ENCODE measurements at regions not wholly inside any gene's neighbourhood (a gene's known extent, or its start where the extent isn't known, plus 50 kb on each side); places are given as distances from the start of the nearest gene placed in this dataset.

DNA sequence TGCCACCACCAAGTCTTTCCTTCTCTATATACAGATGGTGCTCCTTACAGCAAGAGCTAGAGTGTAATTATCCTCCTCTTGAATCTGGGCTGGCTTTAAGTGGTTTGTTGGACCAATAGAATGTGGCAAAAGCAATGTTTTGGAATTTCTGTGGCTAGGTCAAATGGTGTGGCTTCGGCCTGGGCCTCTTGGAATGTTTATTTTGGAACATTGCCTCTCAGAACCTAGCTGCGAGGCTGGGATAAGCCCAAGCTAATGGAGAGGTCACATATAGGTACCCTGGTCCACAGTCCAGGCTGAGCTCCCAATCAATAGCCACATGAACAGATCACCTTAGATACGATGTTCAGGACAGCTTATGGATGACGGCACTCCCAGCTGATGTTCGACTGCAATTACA lies 556.7 kb downstream of the TYW1 start:
- intact Hi-C loops (cut with DNase I; ENCODE audit: low total_unique reads) (no loop called here), in situ Hi-C loops (cut with MboI; ENCODE audit: low sequenced_read_pairs in 4 of 4) (no loop called here)
- no peak for DNase-seq

DNA sequence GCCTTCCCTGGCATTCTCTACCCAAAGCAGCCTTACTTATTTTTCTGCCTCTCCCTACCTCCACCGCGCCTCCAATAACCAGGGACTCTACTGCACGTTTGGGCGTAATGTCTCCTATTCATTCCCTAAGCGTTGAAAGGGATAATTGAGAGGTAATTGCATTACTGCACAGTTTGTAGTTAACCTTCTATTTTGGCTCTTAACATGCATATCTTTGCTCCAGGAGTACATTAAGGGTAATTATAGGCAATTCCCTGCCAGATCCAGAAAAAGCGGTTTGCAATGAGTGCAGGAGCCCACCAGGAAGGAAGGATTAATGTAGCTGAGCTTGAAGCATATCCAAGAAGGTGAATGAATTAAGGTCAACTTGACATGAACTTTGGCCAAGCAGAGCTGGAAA lies 558.4 kb downstream of the TYW1 start:
- ATAC-seq (no peak), DNase-seq (no peak)
- TF ChIP-seq, protein P1, sequence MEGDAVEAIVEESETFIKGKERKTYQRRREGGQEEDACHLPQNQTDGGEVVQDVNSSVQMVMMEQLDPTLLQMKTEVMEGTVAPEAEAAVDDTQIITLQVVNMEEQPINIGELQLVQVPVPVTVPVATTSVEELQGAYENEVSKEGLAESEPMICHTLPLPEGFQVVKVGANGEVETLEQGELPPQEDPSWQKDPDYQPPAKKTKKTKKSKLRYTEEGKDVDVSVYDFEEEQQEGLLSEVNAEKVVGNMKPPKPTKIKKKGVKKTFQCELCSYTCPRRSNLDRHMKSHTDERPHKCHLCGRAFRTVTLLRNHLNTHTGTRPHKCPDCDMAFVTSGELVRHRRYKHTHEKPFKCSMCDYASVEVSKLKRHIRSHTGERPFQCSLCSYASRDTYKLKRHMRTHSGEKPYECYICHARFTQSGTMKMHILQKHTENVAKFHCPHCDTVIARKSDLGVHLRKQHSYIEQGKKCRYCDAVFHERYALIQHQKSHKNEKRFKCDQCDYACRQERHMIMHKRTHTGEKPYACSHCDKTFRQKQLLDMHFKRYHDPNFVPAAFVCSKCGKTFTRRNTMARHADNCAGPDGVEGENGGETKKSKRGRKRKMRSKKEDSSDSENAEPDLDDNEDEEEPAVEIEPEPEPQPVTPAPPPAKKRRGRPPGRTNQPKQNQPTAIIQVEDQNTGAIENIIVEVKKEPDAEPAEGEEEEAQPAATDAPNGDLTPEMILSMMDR (IDR thresholded peaks at IDR 0.05 in 4 of 5, conservative IDR thresholded peaks at IDR 0.05 in 1 of 5) = no peak
- no peak for TF ChIP-seq POLR2A (IDR thresholded peaks at IDR 0.05)
- Histone ChIP-seq H3K27ac (no peak overlapping the region), H3K9me3 (no peaks in the 10 kb centered on the region), H3K4me1 (peaks cover 0 to 7% of the 10 kb centered on the region in 2 donors), H3K4me3 (no peak overlapping the region), H3K27me3 (no peaks in the 10 kb centered on the region), H3K36me3 (no peaks in the 10 kb centered on the region)
- in situ Hi-C loops (cut with MboI; ENCODE audit: low sequenced_read_pairs in 4 of 4) = no loop called here
- intact Hi-C loops (cut with DNase I; ENCODE audit: low total_unique reads) = no loop called here

More for the DNA sequence above, 556.7 kb downstream of the TYW1 start:
- no peak for ATAC-seq
- Histone ChIP-seq H3K9me3 (no peaks in the 10 kb centered on the region), H3K36me3 (no peaks in the 10 kb centered on the region), H3K4me3 (no peak overlapping the region), H3K27me3 (no peaks in the 10 kb centered on the region), H3K27ac (no peak overlapping the region), H3K4me1 (peaks cover 0 to 7% of the 10 kb centered on the region in 2 donors)
- TF ChIP-seq, protein P1 (IDR thresholded peaks at IDR 0.05 in 4 of 5, conservative IDR thresholded peaks at IDR 0.05 in 1 of 5) = no peak
- no peak for TF ChIP-seq POLR2A (IDR thresholded peaks at IDR 0.05)

DNA sequence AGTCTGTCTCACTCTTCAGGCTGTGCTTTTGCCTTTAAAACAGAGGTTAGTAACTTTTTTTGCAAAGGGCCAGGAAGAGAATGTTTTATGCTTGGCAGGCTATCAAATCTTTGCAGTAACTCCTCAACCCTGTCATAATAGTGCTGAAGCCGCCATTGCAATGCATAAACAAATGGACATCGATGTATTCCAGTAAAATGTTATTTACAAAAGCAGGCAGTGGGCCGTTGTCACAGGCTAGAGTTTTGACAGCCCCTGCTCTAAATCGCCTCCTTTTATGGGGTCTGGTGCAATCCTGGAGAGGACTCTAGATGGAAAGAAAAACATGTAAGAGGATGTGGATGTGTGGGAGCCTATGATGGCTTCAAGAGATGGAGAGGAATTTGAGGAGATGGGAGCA lies 568.3 kb downstream of the TYW1 start:
- ATAC-seq = no peak
- intact Hi-C loops (cut with DNase I; ENCODE audit: low total_unique reads) (no loop called here), in situ Hi-C loops (cut with MboI; ENCODE audit: low sequenced_read_pairs in 4 of 4) (no loop called here)
- H3K4me3 ChIP-seq = no peak overlapping the region
- no peaks in the 10 kb centered on the region for H3K27me3 ChIP-seq
- no peak overlapping the region for H3K27ac ChIP-seq
- TF ChIP-seq POLR2A (IDR thresholded peaks at IDR 0.05) = no peak
- TF ChIP-seq, protein P1 (IDR thresholded peaks at IDR 0.05 in 4 of 5, conservative IDR thresholded peaks at IDR 0.05 in 1 of 5) = no peak
- no peaks in the 10 kb centered on the region for H3K36me3 ChIP-seq
- H3K9me3 ChIP-seq = no peaks in the 10 kb centered on the region
- no peak for DNase-seq
- H3K4me1 ChIP-seq = no peaks in the 10 kb centered on the region

DNA sequence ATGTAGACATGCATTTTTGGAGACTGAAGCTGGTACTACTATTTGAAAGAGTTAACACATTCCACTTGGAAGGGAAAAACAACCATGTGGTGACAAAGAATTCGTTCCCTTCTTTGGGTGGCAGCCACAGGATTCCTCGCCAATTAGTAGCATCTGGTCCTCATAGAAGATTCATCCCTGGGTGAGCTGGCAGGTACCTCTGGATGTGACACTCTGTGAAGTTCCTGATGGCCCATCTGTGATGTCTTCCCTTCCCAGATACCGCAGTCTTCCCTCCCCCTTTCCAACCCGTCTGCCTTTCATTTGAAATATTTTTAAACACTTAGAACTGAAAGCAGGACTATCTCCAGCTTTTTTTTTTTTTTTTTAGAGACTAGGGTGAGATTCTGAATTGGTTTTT lies 569.5 kb downstream of the TYW1 start:
- H3K9me3 ChIP-seq = no peaks in the 10 kb centered on the region
- in situ Hi-C loops (cut with MboI; ENCODE audit: low sequenced_read_pairs in 4 of 4) = no loop called here
- TF ChIP-seq, protein P1 (IDR thresholded peaks at IDR 0.05 in 4 of 5, conservative IDR thresholded peaks at IDR 0.05 in 1 of 5) = no peak
- no peak for TF ChIP-seq POLR2A (IDR thresholded peaks at IDR 0.05)
- H3K4me1 ChIP-seq = no peaks in the 10 kb centered on the region
- intact Hi-C loops (cut with DNase I; ENCODE audit: low total_unique reads) = no loop called here
- no peak overlapping the region for H3K27ac ChIP-seq
- no peak overlapping the region for H3K4me3 ChIP-seq
- H3K27me3 ChIP-seq = no peaks in the 10 kb centered on the region
- H3K36me3 ChIP-seq = no peaks in the 10 kb centered on the region
- DNase-seq (no peak), ATAC-seq (no peak)

DNA sequence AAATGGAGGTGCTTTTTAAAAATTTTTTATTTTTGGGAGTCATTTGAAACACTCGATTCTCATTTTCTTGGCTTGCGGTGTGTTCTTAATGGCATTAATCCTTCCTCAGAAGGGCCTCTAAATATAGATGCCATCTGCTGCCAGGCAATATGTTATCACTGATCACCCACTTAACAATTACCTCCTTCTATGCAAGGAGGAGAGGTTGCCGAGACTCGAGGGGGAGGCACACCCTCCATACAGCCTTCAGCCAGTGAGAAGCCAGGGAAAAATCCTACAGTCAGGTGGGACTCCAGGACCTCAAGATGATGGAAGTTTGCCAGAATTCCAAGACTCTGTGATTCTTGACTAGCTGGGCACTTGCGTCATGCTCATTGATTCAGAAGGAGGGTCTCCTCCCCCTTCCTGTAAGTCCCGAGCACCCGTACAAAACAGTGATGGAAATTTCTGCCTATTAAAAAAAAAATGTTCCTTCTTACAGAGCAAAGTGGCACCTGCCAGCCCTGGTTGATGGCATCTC lies 574.5 kb downstream of the TYW1 start:
- DNase-seq = no peak
- intact Hi-C loops (cut with DNase I; ENCODE audit: low total_unique reads) (no loop called here), in situ Hi-C loops (cut with MboI; ENCODE audit: low sequenced_read_pairs in 4 of 4) (no loop called here)
- Histone ChIP-seq H3K36me3 (no peaks in the 10 kb centered on the region), H3K4me1 (no peaks in the 10 kb centered on the region), H3K27me3 (no peaks in the 10 kb centered on the region), H3K27ac (no peak overlapping the region), H3K4me3 (no peak overlapping the region), H3K9me3 (no peaks in the 10 kb centered on the region)
- TF ChIP-seq, protein P1 (IDR thresholded peaks at IDR 0.05 in 4 of 5, conservative IDR thresholded peaks at IDR 0.05 in 1 of 5) = no peak
- TF ChIP-seq POLR2A (IDR thresholded peaks at IDR 0.05) = no peak
- ATAC-seq = no peak

All from gastrocnemius medialis (tissue), 4 donors.